ENCODE measurements at regions not wholly inside any gene's neighbourhood (a gene's known extent, or its start where the extent isn't known, plus 50 kb on each side); places are given as distances from the start of the nearest gene placed in this dataset.
"Not testable (repeated sequence)": the region's sequence is repeated elsewhere in the genome, so short reads cannot be mapped to it uniquely, and the experiment has no call there.

GRCh38 chrX:3509934-3510333, 163.5 kb upstream of the MXRA5 start:
- TF ChIP-seq, protein P1, sequence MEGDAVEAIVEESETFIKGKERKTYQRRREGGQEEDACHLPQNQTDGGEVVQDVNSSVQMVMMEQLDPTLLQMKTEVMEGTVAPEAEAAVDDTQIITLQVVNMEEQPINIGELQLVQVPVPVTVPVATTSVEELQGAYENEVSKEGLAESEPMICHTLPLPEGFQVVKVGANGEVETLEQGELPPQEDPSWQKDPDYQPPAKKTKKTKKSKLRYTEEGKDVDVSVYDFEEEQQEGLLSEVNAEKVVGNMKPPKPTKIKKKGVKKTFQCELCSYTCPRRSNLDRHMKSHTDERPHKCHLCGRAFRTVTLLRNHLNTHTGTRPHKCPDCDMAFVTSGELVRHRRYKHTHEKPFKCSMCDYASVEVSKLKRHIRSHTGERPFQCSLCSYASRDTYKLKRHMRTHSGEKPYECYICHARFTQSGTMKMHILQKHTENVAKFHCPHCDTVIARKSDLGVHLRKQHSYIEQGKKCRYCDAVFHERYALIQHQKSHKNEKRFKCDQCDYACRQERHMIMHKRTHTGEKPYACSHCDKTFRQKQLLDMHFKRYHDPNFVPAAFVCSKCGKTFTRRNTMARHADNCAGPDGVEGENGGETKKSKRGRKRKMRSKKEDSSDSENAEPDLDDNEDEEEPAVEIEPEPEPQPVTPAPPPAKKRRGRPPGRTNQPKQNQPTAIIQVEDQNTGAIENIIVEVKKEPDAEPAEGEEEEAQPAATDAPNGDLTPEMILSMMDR (IDR thresholded peaks at IDR 0.05; ENCODE audit: low read depth, low read length), result no peak

GRCh38 chrX:3504916-3505315, 158.5 kb upstream of the MXRA5 start:
- TF ChIP-seq, protein P1 (IDR thresholded peaks at IDR 0.05; ENCODE audit: low read depth, low read length), result no peak
- H3K4me3 ChIP-seq (ENCODE audit: low read depth, low read length), result no peak overlapping the region

More at GRCh38 chrX:3509934-3510333, 163.5 kb upstream of the MXRA5 start:
- no peak overlapping the region for H3K4me3 ChIP-seq (ENCODE audit: low read depth, low read length)

DNA sequence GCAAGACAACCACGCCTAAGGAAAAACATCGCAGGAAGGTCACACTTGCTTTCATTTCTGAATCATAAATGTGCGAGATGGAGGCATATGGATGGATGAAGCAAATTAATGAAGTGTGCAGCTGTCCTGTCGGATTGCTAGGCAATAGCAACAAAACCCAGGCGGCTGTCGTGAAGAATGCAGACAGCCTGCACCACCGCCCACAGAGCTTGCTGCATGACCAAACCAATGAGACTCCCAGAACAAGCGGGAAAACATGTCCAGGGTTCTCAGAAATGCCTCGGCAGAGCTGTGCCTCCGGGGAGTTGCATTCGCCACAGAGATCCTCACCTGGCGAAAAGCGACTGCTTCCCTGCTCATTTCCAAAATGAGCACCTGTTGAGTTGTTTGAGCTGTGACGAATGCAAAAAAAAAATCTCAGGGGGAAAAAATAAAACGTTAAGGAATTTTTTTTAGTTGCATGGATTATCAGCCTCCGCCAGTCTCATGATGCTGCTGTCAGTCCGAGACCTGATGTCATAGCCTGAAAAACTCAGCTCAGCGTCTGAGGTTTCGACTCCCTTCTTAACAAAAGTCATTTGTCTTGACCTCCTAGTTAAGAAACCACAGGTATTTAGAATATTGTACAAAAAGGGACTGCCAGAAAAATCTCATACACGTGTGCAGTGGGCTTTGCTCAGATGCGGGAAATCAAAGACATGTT, 155.5 kb upstream of the MXRA5 start:
- no peak overlapping the region for H3K4me3 ChIP-seq (ENCODE audit: low read depth, low read length)
- TF ChIP-seq, protein P1 (IDR thresholded peaks at IDR 0.05; ENCODE audit: low read depth, low read length), result no peak

- H3K4me3 ChIP-seq (ENCODE audit: low read depth, low read length), result not testable (repeated sequence)
Measured at GRCh38 chrX:3495836-3496769, 149.7 kb upstream of the MXRA5 start.

GRCh38 chrX:3493605-3494004, 147.2 kb upstream of the MXRA5 start:
- H3K4me3 ChIP-seq (ENCODE audit: low read depth, low read length), result no peak overlapping the region
- TF ChIP-seq, protein P1 (IDR thresholded peaks at IDR 0.05; ENCODE audit: low read depth, low read length), result no peak

GRCh38 chrX:3485727-3486126, 139.3 kb upstream of the MXRA5 start:
- H3K4me3 ChIP-seq (ENCODE audit: low read depth, low read length), result no peak overlapping the region
- TF ChIP-seq, protein P1 (IDR thresholded peaks at IDR 0.05; ENCODE audit: low read depth, low read length), result no peak

- TF ChIP-seq, protein P1 (IDR thresholded peaks at IDR 0.05; ENCODE audit: low read depth, low read length), result no peak
- no peak overlapping the region for H3K4me3 ChIP-seq (ENCODE audit: low read depth, low read length)
Measured at GRCh38 chrX:3479026-3479425, 132.6 kb upstream of the MXRA5 start.
